H1 (cell line): ENCODE measurements at regions not wholly inside any gene's neighbourhood (a gene's known extent, or its start where the extent isn't known, plus 50 kb on each side); places are given as distances from the start of the nearest gene placed in this dataset.

Source experiments
- CBX5 ChIP-seq: fragments of 300-800, 300-1000 bp; sonication (generic); IDR thresholded peaks from 2 replicates; pipeline ENCODE4 v1.7.1; 2016; ENCODE audit warnings: antibody characterized with exemption, low read length, low read depth
- EZH2 ChIP-seq: fragments of 200-600 bp; sonication (generic); IDR thresholded peaks from 2 replicates; pipeline ENCODE4 v1.7.1; 2012; ENCODE audit warnings: low read depth, mild to moderate bottlenecking, moderate library complexity, low read length, inconsistent platforms; ENCODE audit not compliant: severe bottlenecking
- FOSL1 ChIP-seq: IDR thresholded peaks from 2 replicates; pipeline ENCODE4 v1.6.1; 2011; ENCODE audit warnings: mild to moderate bottlenecking, low read depth, low read length, moderate library complexity; ENCODE audit not compliant: insufficient read depth
- JUN ChIP-seq: IDR thresholded peaks from 2 replicates; pipeline ENCODE4 v1.6.1; 2011; ENCODE audit warnings: low read depth, mild to moderate bottlenecking, improper control_type of control experiment, low read length
- RXRA ChIP-seq: IDR thresholded peaks from 2 replicates; pipeline ENCODE4 v1.6.1; 2011; ENCODE audit warnings: low read depth, mild to moderate bottlenecking, low read length, moderate library complexity; ENCODE audit not compliant: insufficient read depth
- SIX5 ChIP-seq: IDR thresholded peaks from 2 replicates; pipeline ENCODE4 v1.6.1; 2011; ENCODE audit warnings: mild to moderate bottlenecking, low read depth, low read length
- TAF7 ChIP-seq: optimal IDR thresholded peaks from 2 replicates; pipeline ENCODE3; 2011; ENCODE audit warnings: low read depth, mild to moderate bottlenecking, inconsistent platforms, low read length, moderate library complexity, borderline replicate concordance
- TBP ChIP-seq: IDR thresholded peaks from 2 replicates; pipeline ENCODE4 v1.6.1; 2011; ENCODE audit warnings: low read depth, low read length, improper control_type of control experiment

- TF ChIP-seq JUN (no peak), TAF7 (no peak), TBP (no peak), CBX5 (no peak), SIX5 (no peak), EZH2 (no peak), RXRA (no peak), FOSL1 (no peak)
Observed at GRCh38 chr3:152970851-152971250, 135.9 kb downstream of the P2RY1 start (continued).
